Panc1 (cell line): ENCODE measurements at regions not wholly inside any gene's neighbourhood (a gene's known extent, or its start where the extent isn't known, plus 50 kb on each side); places are given as distances from the start of the nearest gene placed in this dataset.

Source experiments
- CTCF ChIP-seq: fragments of 450-650 bp; IDR thresholded peaks from 2 replicates; pipeline ENCODE4 v1.5.1; 2017; ENCODE audit warnings: mild to moderate bottlenecking
- POLR2AphosphoS5 ChIP-seq: IDR thresholded peaks from 2 replicates; pipeline ENCODE4 v1.6.1; 2012; ENCODE audit warnings: mild to moderate bottlenecking, low read depth, low read length, moderate library complexity
- REST ChIP-seq, 2 experiments: IDR thresholded peaks; 2 replicates each; pipeline ENCODE4 v1.6.1; 2011 to 2012; ENCODE audit warnings: low read depth in 2 of 2, control low read depth in 1 of 2, low read length in 1 of 2, mild to moderate bottlenecking in 1 of 2, moderate library complexity in 1 of 2; ENCODE audit not compliant: insufficient read depth in 1 of 2
- SIN3A ChIP-seq: IDR thresholded peaks from 2 replicates; pipeline ENCODE4 v1.6.1; 2012; ENCODE audit warnings: low read depth, mild to moderate bottlenecking, low read length, moderate library complexity, borderline replicate concordance; ENCODE audit not compliant: insufficient read depth
- TCF7L2 ChIP-seq: IDR thresholded peaks from 2 replicates; pipeline ENCODE4 v1.6.1; 2011; ENCODE audit warnings: mild to moderate bottlenecking, low read depth, low read length, inconsistent platforms

GRCh38 chr4:15332377-15332776 is 95.5 kb upstream of the C1QTNF7 start:
- TF ChIP-seq REST (IDR thresholded peaks at IDR 0.05; ENCODE audit: insufficient read depth in 1 of 2, low read depth in 2 of 2, low read length in 1 of 2): no peak
- TF ChIP-seq CTCF: no peak
- TF ChIP-seq POLR2AphosphoS5: no peak
- no peak for TF ChIP-seq TCF7L2
- no peak for TF ChIP-seq SIN3A
